GM12892 (cell line): ENCODE measurements at regions not wholly inside any gene's neighbourhood (a gene's known extent, or its start where the extent isn't known, plus 50 kb on each side); places are given as distances from the start of the nearest gene placed in this dataset.

Source experiments
- POLR2A ChIP-seq: IDR thresholded peaks from 2 replicates; pipeline ENCODE4 v1.6.1; 2011; ENCODE audit warnings: low read depth, low read length, control low read depth
- POLR2AphosphoS5 ChIP-seq: IDR thresholded peaks from 2 replicates; pipeline ENCODE4 v1.6.1; 2011; ENCODE audit warnings: low read depth, low read length, control low read depth
- TAF1 ChIP-seq: IDR thresholded peaks from 2 replicates; pipeline ENCODE4 v1.6.1; 2011; ENCODE audit warnings: low read depth, mild to moderate bottlenecking, control low read depth, low read length, borderline replicate concordance

DNA sequence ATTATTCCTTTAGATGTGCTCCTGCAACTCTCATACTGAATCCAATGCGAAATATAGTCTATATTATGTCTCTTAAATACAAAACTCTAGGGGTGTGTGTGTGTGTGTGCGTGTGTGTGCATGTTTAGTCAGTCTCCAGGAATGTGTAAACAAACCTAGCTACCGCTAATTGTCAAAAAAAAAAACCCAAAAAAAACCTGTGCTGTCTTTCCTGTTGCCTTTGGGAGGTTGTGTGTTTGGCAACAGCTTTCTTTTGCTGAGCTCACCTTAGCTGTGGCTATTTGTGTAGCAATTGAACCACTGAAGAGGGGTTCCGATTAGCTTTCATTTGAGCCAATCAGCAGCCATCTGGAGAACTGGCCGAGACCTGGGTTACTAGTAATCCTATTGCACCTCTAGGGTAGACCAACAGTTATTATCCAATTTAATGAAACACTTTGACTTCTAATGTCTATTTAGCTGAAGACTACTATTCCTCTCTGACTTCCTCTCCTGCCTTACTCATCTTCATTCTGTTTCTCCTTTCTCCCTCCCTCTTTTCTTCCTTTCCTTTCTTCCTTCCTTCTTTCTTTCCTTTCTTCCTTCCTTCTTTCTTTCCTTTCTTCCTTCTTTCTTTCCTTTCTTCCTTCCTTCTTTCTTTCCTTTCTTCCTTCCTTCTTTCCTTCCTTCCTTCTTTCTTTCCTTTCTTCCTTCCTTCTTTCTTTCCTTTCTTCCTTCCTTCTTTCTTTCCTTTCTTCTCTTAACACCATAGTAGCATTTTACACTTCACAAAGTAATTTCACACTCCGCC lies 471.1 kb downstream of the GBA3 start:
- TF ChIP-seq POLR2AphosphoS5 (no peak), POLR2A (no peak), TAF1 (no peak)
